Eye (tissue), 1 donor: ENCODE measurements at regions not wholly inside any gene's neighbourhood (a gene's known extent, or its start where the extent isn't known, plus 50 kb on each side); places are given as distances from the start of the nearest gene placed in this dataset.

ENCODE experiments used
- DNase-seq: peaks from one replicate; pipeline ENCODE4 v3.0.0-alpha.2; 2015

GRCh38 chr12:107567876-107568619 lies 117.6 kb upstream of the PWP1 start:
- DNase-seq, result no peak

GRCh38 chr12:107568718-107569117 lies 116.9 kb upstream of the PWP1 start:
- DNase-seq, result no peak

- DNase-seq, result no peak
These were observed 114.9 kb upstream of the PWP1 start for GRCh38 chr12:107570721-107571120.

- no peak for DNase-seq
These were observed 114.1 kb upstream of the PWP1 start for GRCh38 chr12:107571492-107571891.

- DNase-seq, result no peak
These were observed 110.9 kb upstream of the PWP1 start for GRCh38 chr12:107574691-107575090.

GRCh38 chr12:107580750-107581618 lies 104.6 kb upstream of the PWP1 start:
- peak; percentile 62 for DNase-seq

- no peak for DNase-seq
These were observed 104.0 kb upstream of the PWP1 start for GRCh38 chr12:107581619-107582015.

- no peak for DNase-seq
These were observed 102.0 kb upstream of the PWP1 start for GRCh38 chr12:107583551-107583950.

GRCh38 chr12:107584563-107584962 lies 101.0 kb upstream of the PWP1 start:
- DNase-seq, result peak; percentile 47

GRCh38 chr12:107586256-107586970 lies 99.2 kb upstream of the PWP1 start:
- peak; percentile 74 for DNase-seq

GRCh38 chr12:107590413-107590812 lies 95.2 kb upstream of the PWP1 start:
- no peak for DNase-seq

GRCh38 chr12:107590814-107591375 lies 94.7 kb upstream of the PWP1 start:
- no peak for DNase-seq

- DNase-seq, result no peak
These were observed 91.8 kb upstream of the PWP1 start for GRCh38 chr12:107593713-107594381.

GRCh38 chr12:107594995-107595394 lies 90.6 kb upstream of the PWP1 start:
- DNase-seq, result no peak

GRCh38 chr12:107597695-107598410 lies 87.7 kb upstream of the PWP1 start:
- no peak for DNase-seq

GRCh38 chr12:107598906-107599305 lies 86.7 kb upstream of the PWP1 start:
- no peak for DNase-seq

GRCh38 chr12:107600581-107601144 lies 84.9 kb upstream of the PWP1 start:
- DNase-seq, result no peak

GRCh38 chr12:107602446-107602845 lies 83.2 kb upstream of the PWP1 start:
- DNase-seq, result no peak

GRCh38 chr12:107605293-107605692 lies 80.3 kb upstream of the PWP1 start:
- DNase-seq, result no peak

GRCh38 chr12:107607464-107608392 lies 77.9 kb upstream of the PWP1 start:
- peak; percentile 94 for DNase-seq
